PC-3 (cell line): ENCODE measurements at regions not wholly inside any gene's neighbourhood (a gene's known extent, or its start where the extent isn't known, plus 50 kb on each side); places are given as distances from the start of the nearest gene placed in this dataset.

ENCODE experiments used
- ATAC-seq: fragments of 200-7000 bp; cut with Tn5 transposase; 2 replicates; pipeline ENCODE4 v1.9.1; 2020; ENCODE audit warnings: mild to moderate bottlenecking, moderate library complexity
- BruUV-seq: library from RNA; stranded (reverse); fragments of 400-500 nt; replicated peaks from 2 replicates; lab custom pipeline; 2021; lab: Mats Ljungman, UMichigan
- CTCF ChIA-PET: fragments of 300-600 bp; sonication (Branson Sonifier 250); formaldehyde crosslinking; loops from one replicate; lab custom pipeline; 2022; ENCODE audit warnings: antibody characterized with exemption; lab: Charles Lee
- POLR2A ChIA-PET: fragments of 300-600 bp; sonication (Branson Sonifier 250); formaldehyde crosslinking; loops from one replicate; lab custom pipeline; 2022; ENCODE audit warnings: antibody characterized with exemption; ENCODE audit not compliant: unreplicated experiment; lab: Charles Lee
- DNase-seq: peaks from one replicate; pipeline ENCODE4 v3.0.0-alpha.2; 2015
- H2AFZ ChIP-seq: fragments of 300-600 bp; sonication (generic); 2 replicates; pipeline ENCODE4 v1.6.0; 2016; ENCODE audit warnings: antibody characterized with exemption, low read length
- H3F3A ChIP-seq: fragments of 300-600 bp; sonication (generic); one replicate; pipeline ENCODE4 v1.6.0; 2017; ENCODE audit warnings: antibody characterized with exemption, low read length, control low read depth, mild to moderate bottlenecking; ENCODE audit not compliant: unreplicated experiment
- H3K27ac ChIP-seq: fragments of 300-600 bp; sonication (generic); 2 replicates; pipeline ENCODE4 v1.5.1; 2016; ENCODE audit warnings: mild to moderate bottlenecking, low read length
- H3K27me3 ChIP-seq: fragments of 300-600 bp; sonication (generic); 2 replicates; pipeline ENCODE4 v1.6.1; 2016; ENCODE audit warnings: low read length, mixed read lengths
- H3K36me3 ChIP-seq: fragments of 300-600 bp; sonication (generic); 2 replicates; pipeline ENCODE4 v1.6.1; 2016; ENCODE audit warnings: low read depth, mixed run types, low read length, mixed read lengths
- H3K4me1 ChIP-seq: fragments of 300-600 bp; sonication (generic); 2 replicates; pipeline ENCODE4 v1.5.1; 2016; ENCODE audit warnings: low read length; ENCODE audit not compliant: insufficient read depth
- H3K4me2 ChIP-seq: fragments of 300-600 bp; sonication (generic); 2 replicates; pipeline ENCODE4 v1.6.0; 2016; ENCODE audit warnings: low read length
- H3K4me3 ChIP-seq: fragments of 300-600 bp; sonication (generic); 2 replicates; pipeline ENCODE4 v1.5.1; 2016; ENCODE audit warnings: mild to moderate bottlenecking, low read length, mixed read lengths
- H3K79me2 ChIP-seq: fragments of 300-600 bp; sonication (generic); 2 replicates; pipeline ENCODE4 v1.6.1; 2017; ENCODE audit warnings: low read length, mixed read lengths
- H3K9ac ChIP-seq: fragments of 300-600 bp; sonication (generic); 2 replicates; pipeline ENCODE4 v1.6.0; 2016; ENCODE audit warnings: mild to moderate bottlenecking, low read length
- H3K9me2 ChIP-seq: fragments of 300-600 bp; sonication (generic); replicated peaks from 2 replicates; pipeline ENCODE4 v1.6.1; 2016; ENCODE audit warnings: mixed run types, low read length, mixed read lengths
- H3K9me3 ChIP-seq: fragments of 300-600 bp; sonication (generic); 2 replicates; pipeline ENCODE4 v1.6.1; 2016; ENCODE audit warnings: low read length, mixed read lengths
- H4K20me1 ChIP-seq: fragments of 300-600 bp; sonication (generic); 2 replicates; pipeline ENCODE4 v1.6.1; 2016; ENCODE audit warnings: low read length, mixed read lengths
- EZH2 ChIP-seq: fragments of 300-600 bp; sonication (generic); IDR thresholded peaks from one replicate; pipeline ENCODE4 v1.6.1; 2017; ENCODE audit warnings: antibody characterized with exemption, mild to moderate bottlenecking, low read length; ENCODE audit not compliant: unreplicated experiment
- EZH2phosphoT487 ChIP-seq: fragments of 300-600 bp; sonication (generic); IDR thresholded peaks from 2 replicates; pipeline ENCODE4 v1.6.1; 2018; ENCODE audit warnings: mild to moderate bottlenecking, antibody characterized with exemption, low read length, borderline replicate concordance
- intact Hi-C: fragments of 100-400 bp; cut with micrococcal nuclease; formaldehyde crosslinking; loops from 2 replicates; pipeline ENCODE4 v1.9.0; 2023
- TF ChIP-seq, protein P1 (sequence below): fragments of 300-600 bp; sonication (generic); conservative IDR thresholded peaks from 2 replicates; pipeline ENCODE4 v1.5.1; 2017; ENCODE audit warnings: antibody characterized with exemption, low read depth, mild to moderate bottlenecking, low read length

GRCh38 chr1:29645586-29645985, 409.3 kb downstream of the PTPRU start:
- Histone ChIP-seq H3K27me3 (no peaks in the 10 kb centered on the region), H3F3A (no peaks in the 10 kb centered on the region), H3K79me2 (no peaks in the 10 kb centered on the region), H3K9ac (no peak overlapping the region), H3K9me3 (no peaks in the 10 kb centered on the region), H3K4me3 (no peak overlapping the region), H3K9me2 (no peaks in the 10 kb centered on the region), H2AFZ (no peak overlapping the region), H3K27ac (no peak overlapping the region), H3K4me1 (peaks cover 49% of the 10 kb centered on the region), H3K36me3 (no peaks in the 10 kb centered on the region), H3K4me2 (no peak overlapping the region), H4K20me1 (no peaks in the 10 kb centered on the region)
- ATAC-seq (no peak), DNase-seq (no peak)
- BruUV-seq, result no TSS peak
- POLR2A ChIA-PET, result no interaction called here
- CTCF ChIA-PET, result interaction anchor here (0.6 kb wide), 1 partner anchor 58 kb away, joined by 3 read pairs; no protein-coding TSS in a partner anchor
- no peak for TF ChIP-seq EZH2phosphoT487
- no peak for TF ChIP-seq EZH2
- TF ChIP-seq, protein P1, sequence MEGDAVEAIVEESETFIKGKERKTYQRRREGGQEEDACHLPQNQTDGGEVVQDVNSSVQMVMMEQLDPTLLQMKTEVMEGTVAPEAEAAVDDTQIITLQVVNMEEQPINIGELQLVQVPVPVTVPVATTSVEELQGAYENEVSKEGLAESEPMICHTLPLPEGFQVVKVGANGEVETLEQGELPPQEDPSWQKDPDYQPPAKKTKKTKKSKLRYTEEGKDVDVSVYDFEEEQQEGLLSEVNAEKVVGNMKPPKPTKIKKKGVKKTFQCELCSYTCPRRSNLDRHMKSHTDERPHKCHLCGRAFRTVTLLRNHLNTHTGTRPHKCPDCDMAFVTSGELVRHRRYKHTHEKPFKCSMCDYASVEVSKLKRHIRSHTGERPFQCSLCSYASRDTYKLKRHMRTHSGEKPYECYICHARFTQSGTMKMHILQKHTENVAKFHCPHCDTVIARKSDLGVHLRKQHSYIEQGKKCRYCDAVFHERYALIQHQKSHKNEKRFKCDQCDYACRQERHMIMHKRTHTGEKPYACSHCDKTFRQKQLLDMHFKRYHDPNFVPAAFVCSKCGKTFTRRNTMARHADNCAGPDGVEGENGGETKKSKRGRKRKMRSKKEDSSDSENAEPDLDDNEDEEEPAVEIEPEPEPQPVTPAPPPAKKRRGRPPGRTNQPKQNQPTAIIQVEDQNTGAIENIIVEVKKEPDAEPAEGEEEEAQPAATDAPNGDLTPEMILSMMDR, result no peak
- intact Hi-C loops, result loop anchor here (10.0 kb wide), 1 partner anchor 411 kb away; the partner anchor contains the start of genes MECR and PTPRU

DNA sequence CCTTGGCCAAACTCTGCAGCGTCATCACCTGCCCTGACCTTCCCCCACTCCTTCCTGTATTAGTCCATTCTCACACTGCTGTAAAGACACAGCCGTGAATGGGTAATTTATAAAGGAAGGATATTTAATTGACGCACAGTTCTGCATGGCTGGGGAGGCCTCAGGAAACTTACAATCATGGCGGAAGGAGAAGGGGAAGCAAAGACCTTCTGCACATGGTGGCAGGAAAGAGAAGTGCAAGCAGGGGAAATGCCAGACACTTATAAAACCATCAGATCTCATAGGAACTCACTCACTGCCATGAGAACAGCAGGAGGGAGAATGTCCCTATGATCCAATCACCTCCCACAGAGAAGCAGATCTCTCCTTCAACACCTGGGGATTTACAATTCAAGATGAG, 408.5 kb downstream of the PTPRU start:
- Histone ChIP-seq H3K27ac (no peak overlapping the region), H3F3A (no peaks in the 10 kb centered on the region), H3K79me2 (no peaks in the 10 kb centered on the region), H3K4me1 (peaks cover 49% of the 10 kb centered on the region), H2AFZ (no peak overlapping the region), H3K9ac (no peak overlapping the region), H4K20me1 (no peaks in the 10 kb centered on the region), H3K4me3 (no peak overlapping the region), H3K27me3 (no peaks in the 10 kb centered on the region), H3K9me3 (no peaks in the 10 kb centered on the region), H3K9me2 (no peaks in the 10 kb centered on the region), H3K4me2 (no peak overlapping the region), H3K36me3 (no peaks in the 10 kb centered on the region)
- no TSS peak for BruUV-seq
- CTCF ChIA-PET, result no interaction called here
- ATAC-seq (no peak), DNase-seq (no peak)
- POLR2A ChIA-PET, result no interaction called here
- intact Hi-C loops, result loop anchor here (10.0 kb wide), 1 partner anchor 410 kb away; the partner anchor contains the start of genes MECR and PTPRU
- TF ChIP-seq, protein P1, result no peak
- TF ChIP-seq EZH2phosphoT487 (no peak), EZH2 (no peak)

- Histone ChIP-seq H3K4me3 (no peak overlapping the region), H3K4me2 (no peak overlapping the region), H4K20me1 (no peaks in the 10 kb centered on the region), H3K27ac (no peak overlapping the region), H3K9ac (no peak overlapping the region), H3K27me3 (no peaks in the 10 kb centered on the region), H3K79me2 (no peaks in the 10 kb centered on the region), H3K9me3 (no peaks in the 10 kb centered on the region), H2AFZ (no peak overlapping the region), H3F3A (no peaks in the 10 kb centered on the region), H3K36me3 (no peaks in the 10 kb centered on the region), H3K4me1 (peaks cover 49% of the 10 kb centered on the region), H3K9me2 (no peaks in the 10 kb centered on the region)
- ATAC-seq (no peak), DNase-seq (no peak)
- no TSS peak for BruUV-seq
- TF ChIP-seq EZH2 (no peak), EZH2phosphoT487 (no peak)
- TF ChIP-seq, protein P1, result no peak
- intact Hi-C loops, result loop anchor here (10.0 kb wide), 1 partner anchor 409 kb away; the partner anchor contains the start of genes MECR and PTPRU
- POLR2A ChIA-PET, result no interaction called here
- CTCF ChIA-PET, result no interaction called here
Measured at GRCh38 chr1:29643838-29644440, 407.6 kb downstream of the PTPRU start.
